WTC11 (cell line): ENCODE measurements at regions not wholly inside any gene's neighbourhood (a gene's known extent, or its start where the extent isn't known, plus 50 kb on each side); places are given as distances from the start of the nearest gene placed in this dataset.

Experiments used
- ATAC-seq: fragments of 200-7000 bp; cut with Tn5 transposase; 2 replicates; pipeline ENCODE4 v1.10.0; 2021; ENCODE audit warnings: mild to moderate bottlenecking, moderate library complexity
- CTCF ChIA-PET: fragments of 300-600 bp; sonication (Branson Sonifier 250); formaldehyde crosslinking; loops from one replicate; lab custom pipeline; 2021; ENCODE audit warnings: antibody characterized with exemption; lab: Charles Lee
- POLR2A ChIA-PET: fragments of 350-600 bp; sonication (Branson Sonifier 250); formaldehyde crosslinking; loops from one replicate; lab custom pipeline; 2021; ENCODE audit warnings: antibody characterized with exemption; lab: Charles Lee
- DNase-seq: peaks from one replicate; pipeline ENCODE4 v3.0.0; 2021; ENCODE audit warnings: low spot score
- H3K27ac Mint-ChIP-seq: 2 replicates; pipeline ENCODE4 v1.8.0; 2021; ENCODE audit warnings: mixed read lengths
- H3K27me3 Mint-ChIP-seq: 2 replicates; pipeline ENCODE4 v1.8.0; 2021; ENCODE audit warnings: low read depth, mild to moderate bottlenecking, moderate library complexity, mixed read lengths
- H3K36me3 Mint-ChIP-seq: 2 replicates; pipeline ENCODE4 v1.8.0; 2021; ENCODE audit warnings: mixed read lengths
- H3K4me1 Mint-ChIP-seq: 2 replicates; pipeline ENCODE4 v1.8.0; 2022; ENCODE audit warnings: mixed read lengths
- H3K4me3 Mint-ChIP-seq: 2 replicates; pipeline ENCODE4 v1.8.0; 2021; ENCODE audit warnings: mild to moderate bottlenecking, moderate library complexity, mixed read lengths
- H3K9me3 Mint-ChIP-seq: 2 replicates; pipeline ENCODE4 v1.8.0; 2021; ENCODE audit warnings: mixed read lengths
- ATF1 ChIP-seq: sonication (generic); formaldehyde crosslinking; IDR thresholded peaks from 2 replicates; pipeline ENCODE4 v1.8.1; 2023; ENCODE audit warnings: mild to moderate bottlenecking, moderate library complexity, missing genetic modification reagents
- ATF2 ChIP-seq: sonication (generic); formaldehyde crosslinking; IDR thresholded peaks from 2 replicates; pipeline ENCODE4 v1.8.1; 2022; ENCODE audit warnings: low read depth, missing genetic modification reagents, borderline replicate concordance
- CBFB ChIP-seq: sonication (generic); formaldehyde crosslinking; IDR thresholded peaks from 2 replicates; pipeline ENCODE4 v1.8.1; 2022; ENCODE audit warnings: mild to moderate bottlenecking, low read depth, missing genetic modification reagents
- EMX1 ChIP-seq: fragments of 250-450 bp; sonication (Bioruptor Pico); IDR thresholded peaks from 2 replicates; pipeline ENCODE4 v1.8.0; 2021; ENCODE audit warnings: mild to moderate bottlenecking
- ESRRA ChIP-seq: sonication (generic); formaldehyde crosslinking; IDR thresholded peaks from 2 replicates; pipeline ENCODE4 v1.8.1; 2022; ENCODE audit warnings: mild to moderate bottlenecking, missing genetic modification reagents, borderline replicate concordance
- FOXP1 ChIP-seq: sonication (generic); formaldehyde crosslinking; IDR thresholded peaks from 2 replicates; pipeline ENCODE4 v1.8.0; 2022; ENCODE audit warnings: missing genetic modification reagents, mild to moderate bottlenecking, moderate library complexity, borderline replicate concordance
- GABPB1 ChIP-seq: sonication (generic); formaldehyde crosslinking; IDR thresholded peaks from 2 replicates; pipeline ENCODE4 v1.8.1; 2023; ENCODE audit warnings: mild to moderate bottlenecking, missing genetic modification reagents
- GTF2I ChIP-seq: fragments of 250-450 bp; sonication (Bioruptor Pico); conservative IDR thresholded peaks from 2 replicates; pipeline ENCODE4 v1.4.0; 2021; ENCODE audit warnings: mild to moderate bottlenecking
- HMGA2 ChIP-seq: fragments of 250-450 bp; sonication (Bioruptor Pico); IDR thresholded peaks from 2 replicates; pipeline ENCODE4 v1.4.0; 2021; ENCODE audit warnings: mild to moderate bottlenecking, moderate library complexity
- IRF1 ChIP-seq: sonication (generic); formaldehyde crosslinking; IDR thresholded peaks from 2 replicates; pipeline ENCODE4 v1.8.0; 2023; ENCODE audit warnings: missing genetic modification reagents
- KAT7 ChIP-seq: sonication (generic); formaldehyde crosslinking; IDR thresholded peaks from 2 replicates; pipeline ENCODE4 v1.8.1; 2023; ENCODE audit warnings: missing genetic modification reagents, mild to moderate bottlenecking, borderline replicate concordance
- MLX ChIP-seq: sonication (generic); formaldehyde crosslinking; IDR thresholded peaks from 2 replicates; pipeline ENCODE4 v1.8.1; 2023; ENCODE audit warnings: mild to moderate bottlenecking, missing genetic modification reagents, moderate library complexity
- RELA ChIP-seq: sonication (generic); formaldehyde crosslinking; IDR thresholded peaks from 2 replicates; pipeline ENCODE4 v1.8.1; 2022; ENCODE audit warnings: missing genetic modification reagents, mild to moderate bottlenecking, borderline replicate concordance
- SMAD4 ChIP-seq: sonication (generic); formaldehyde crosslinking; IDR thresholded peaks from 2 replicates; pipeline ENCODE4 v1.8.0; 2022; ENCODE audit warnings: mild to moderate bottlenecking, missing genetic modification reagents
- TEAD1 ChIP-seq: sonication (generic); formaldehyde crosslinking; IDR thresholded peaks from 2 replicates; pipeline ENCODE4 v1.8.0; 2022; ENCODE audit warnings: mild to moderate bottlenecking, missing genetic modification reagents
- ZBTB21 ChIP-seq: sonication (generic); formaldehyde crosslinking; IDR thresholded peaks from 2 replicates; pipeline ENCODE4 v1.8.1; 2023; ENCODE audit warnings: mild to moderate bottlenecking, missing genetic modification reagents, borderline replicate concordance
- ZNF121 ChIP-seq: sonication (generic); formaldehyde crosslinking; IDR thresholded peaks from 2 replicates; pipeline ENCODE4 v1.8.0; 2023; ENCODE audit warnings: missing genetic modification reagents
- ZNF138 ChIP-seq: sonication (generic); formaldehyde crosslinking; conservative IDR thresholded peaks from 2 replicates; pipeline ENCODE4 v1.8.1; 2022; ENCODE audit warnings: mild to moderate bottlenecking, moderate library complexity, missing genetic modification reagents
- ZNF232 ChIP-seq: sonication (generic); formaldehyde crosslinking; IDR thresholded peaks from 2 replicates; pipeline ENCODE4 v1.8.0; 2022; ENCODE audit warnings: mild to moderate bottlenecking, missing genetic modification reagents
- ZNF317 ChIP-seq: sonication (generic); formaldehyde crosslinking; IDR thresholded peaks from 2 replicates; pipeline ENCODE4 v1.8.1; 2023; ENCODE audit warnings: low read depth, mild to moderate bottlenecking, moderate library complexity, missing genetic modification reagents, borderline replicate concordance
- ZNF396 ChIP-seq: fragments of 250-450 bp; sonication (Bioruptor Pico); IDR thresholded peaks from 2 replicates; pipeline ENCODE4 v1.8.0; 2021; ENCODE audit warnings: mild to moderate bottlenecking, moderate library complexity, borderline replicate concordance
- ZNF512 ChIP-seq: sonication (generic); formaldehyde crosslinking; IDR thresholded peaks from 2 replicates; pipeline ENCODE4 v1.8.1; 2022; ENCODE audit warnings: missing genetic modification reagents, borderline replicate concordance
- TF ChIP-seq, protein P1 (sequence below): sonication (generic); formaldehyde crosslinking; IDR thresholded peaks from 2 replicates; pipeline ENCODE4 v1.8.0; 2023; ENCODE audit warnings: mild to moderate bottlenecking, missing genetic modification reagents
- TF ChIP-seq, protein P2 (sequence below): fragments of 250-450 bp; sonication (Bioruptor Pico); conservative IDR thresholded peaks from 2 replicates; pipeline ENCODE4 v1.9.0; 2021; ENCODE audit warnings: mild to moderate bottlenecking
- TF ChIP-seq, protein P3 (sequence below): fragments of 250-450 bp; sonication (Bioruptor Pico); IDR thresholded peaks from 2 replicates; pipeline ENCODE4 v1.9.0; 2021; ENCODE audit warnings: moderate library complexity, mild to moderate bottlenecking, inconsistent platforms, borderline replicate concordance

DNA sequence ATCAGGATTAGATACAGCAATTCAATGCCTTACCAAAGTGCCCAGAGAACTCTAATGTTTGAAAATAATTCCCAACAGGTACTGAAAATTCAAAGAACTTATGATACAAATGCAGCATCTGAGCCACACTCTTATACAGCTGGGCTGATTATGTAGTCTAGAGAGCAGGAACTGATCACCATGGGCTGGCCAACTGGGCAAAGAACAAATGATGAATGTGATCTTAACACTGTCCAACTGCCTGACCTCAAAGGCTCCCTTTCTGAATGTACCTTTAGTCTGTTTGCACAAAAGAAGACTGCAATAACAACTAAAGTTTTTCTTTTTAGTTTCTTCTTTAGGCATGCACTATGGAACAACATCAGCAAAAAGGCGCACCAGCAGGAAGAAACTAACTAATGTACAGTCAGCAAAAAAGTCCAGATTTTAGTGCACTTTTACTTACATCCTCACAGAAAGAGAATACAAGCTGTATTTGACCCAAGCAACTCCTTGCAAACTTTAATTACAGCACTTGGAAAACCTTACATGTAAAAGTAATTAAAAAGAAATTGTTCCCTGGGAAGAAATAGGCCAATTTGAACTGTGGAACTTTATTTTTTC, 1095.1 kb downstream of the IGSF11 start:
- TF ChIP-seq ATF1 (no peak), MLX (no peak), FOXP1 (CRISPR knock-in tag) (no peak), EMX1 (CRISPR knock-in tag) (no peak), IRF1 (CRISPR knock-in tag) (no peak), TEAD1 (CRISPR knock-in tag) (no peak), ZNF512 (CRISPR knock-in tag) (no peak), GABPB1 (CRISPR knock-in tag) (no peak), ZNF121 (CRISPR knock-in tag) (no peak), GTF2I (CRISPR knock-in tag) (no peak), ZNF396 (no peak), ZBTB21 (CRISPR knock-in tag) (no peak), CBFB (no peak), ZNF138 (CRISPR knock-in tag) (no peak), ESRRA (CRISPR knock-in tag) (no peak)
- TF ChIP-seq, protein P1, sequence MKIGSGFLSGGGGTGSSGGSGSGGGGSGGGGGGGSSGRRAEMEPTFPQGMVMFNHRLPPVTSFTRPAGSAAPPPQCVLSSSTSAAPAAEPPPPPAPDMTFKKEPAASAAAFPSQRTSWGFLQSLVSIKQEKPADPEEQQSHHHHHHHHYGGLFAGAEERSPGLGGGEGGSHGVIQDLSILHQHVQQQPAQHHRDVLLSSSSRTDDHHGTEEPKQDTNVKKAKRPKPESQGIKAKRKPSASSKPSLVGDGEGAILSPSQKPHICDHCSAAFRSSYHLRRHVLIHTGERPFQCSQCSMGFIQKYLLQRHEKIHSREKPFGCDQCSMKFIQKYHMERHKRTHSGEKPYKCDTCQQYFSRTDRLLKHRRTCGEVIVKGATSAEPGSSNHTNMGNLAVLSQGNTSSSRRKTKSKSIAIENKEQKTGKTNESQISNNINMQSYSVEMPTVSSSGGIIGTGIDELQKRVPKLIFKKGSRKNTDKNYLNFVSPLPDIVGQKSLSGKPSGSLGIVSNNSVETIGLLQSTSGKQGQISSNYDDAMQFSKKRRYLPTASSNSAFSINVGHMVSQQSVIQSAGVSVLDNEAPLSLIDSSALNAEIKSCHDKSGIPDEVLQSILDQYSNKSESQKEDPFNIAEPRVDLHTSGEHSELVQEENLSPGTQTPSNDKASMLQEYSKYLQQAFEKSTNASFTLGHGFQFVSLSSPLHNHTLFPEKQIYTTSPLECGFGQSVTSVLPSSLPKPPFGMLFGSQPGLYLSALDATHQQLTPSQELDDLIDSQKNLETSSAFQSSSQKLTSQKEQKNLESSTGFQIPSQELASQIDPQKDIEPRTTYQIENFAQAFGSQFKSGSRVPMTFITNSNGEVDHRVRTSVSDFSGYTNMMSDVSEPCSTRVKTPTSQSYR (CRISPR knock-in tag): no peak
- ATAC-seq (no peak), DNase-seq (no peak)
- Mint-ChIP-seq H3K27me3 (no peaks in the 10 kb centered on the region), H3K4me1 (no peaks in the 10 kb centered on the region), H3K4me3 (no peak overlapping the region), H3K36me3 (no peaks in the 10 kb centered on the region), H3K27ac (no peak overlapping the region), H3K9me3 (peaks cover 7% of the 10 kb centered on the region)
- ChIA-PET POLR2A (no interaction called here), CTCF (no interaction called here)

GRCh38 chr3:117941015-117941414, 1093.6 kb downstream of the IGSF11 start:
- Mint-ChIP-seq H3K4me1 (no peaks in the 10 kb centered on the region), H3K9me3 (peaks cover 7% of the 10 kb centered on the region), H3K4me3 (no peak overlapping the region), H3K27ac (no peak overlapping the region), H3K36me3 (no peaks in the 10 kb centered on the region), H3K27me3 (no peaks in the 10 kb centered on the region)
- ChIA-PET CTCF (no interaction called here), POLR2A (no interaction called here)
- no peak for ATAC-seq
- DNase-seq: no peak
- TF ChIP-seq HMGA2 (CRISPR knock-in tag) (no peak), KAT7 (CRISPR knock-in tag) (no peak), ZNF317 (CRISPR knock-in tag) (no peak), GTF2I (CRISPR knock-in tag) (no peak), TEAD1 (CRISPR knock-in tag) (no peak), ZNF232 (CRISPR knock-in tag) (no peak), SMAD4 (CRISPR knock-in tag) (no peak), ATF2 (CRISPR knock-in tag) (no peak), IRF1 (CRISPR knock-in tag) (no peak), RELA (CRISPR knock-in tag) (no peak)
- TF ChIP-seq, protein P2, sequence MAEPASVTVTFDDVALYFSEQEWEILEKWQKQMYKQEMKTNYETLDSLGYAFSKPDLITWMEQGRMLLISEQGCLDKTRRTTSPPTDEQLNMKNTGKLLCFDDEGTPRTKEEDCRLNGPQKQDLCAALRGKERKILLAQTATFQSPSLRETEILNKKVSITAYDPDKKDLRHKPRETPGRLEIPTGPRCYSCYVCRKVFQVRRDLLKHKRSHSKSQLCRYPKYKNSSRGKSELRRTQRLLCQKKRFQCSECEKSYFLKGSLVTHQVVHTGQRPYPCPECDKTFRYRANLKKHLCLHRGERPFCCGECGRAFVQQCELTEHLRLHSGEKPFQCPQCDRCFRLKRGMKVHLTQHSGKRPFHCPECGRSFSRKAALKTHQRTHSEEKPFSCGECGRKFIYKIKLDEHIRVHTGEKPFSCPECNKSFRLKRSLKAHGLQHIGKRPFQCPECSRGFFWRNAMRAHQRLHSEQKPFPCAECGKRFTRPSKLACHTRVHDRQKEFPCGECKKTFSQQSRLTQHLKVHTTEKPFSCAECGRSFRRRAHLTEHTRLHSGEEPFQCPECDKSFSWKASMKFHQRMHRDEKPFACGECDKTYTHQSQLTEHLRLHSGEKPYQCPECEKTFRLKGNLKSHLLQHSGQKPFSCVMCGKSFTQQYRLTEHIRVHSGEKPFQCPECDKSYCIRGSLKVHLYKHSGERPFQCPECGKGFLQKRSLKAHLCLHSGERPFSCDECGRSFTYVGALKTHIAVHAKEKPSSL (CRISPR knock-in tag): no peak
- TF ChIP-seq, protein P3, sequence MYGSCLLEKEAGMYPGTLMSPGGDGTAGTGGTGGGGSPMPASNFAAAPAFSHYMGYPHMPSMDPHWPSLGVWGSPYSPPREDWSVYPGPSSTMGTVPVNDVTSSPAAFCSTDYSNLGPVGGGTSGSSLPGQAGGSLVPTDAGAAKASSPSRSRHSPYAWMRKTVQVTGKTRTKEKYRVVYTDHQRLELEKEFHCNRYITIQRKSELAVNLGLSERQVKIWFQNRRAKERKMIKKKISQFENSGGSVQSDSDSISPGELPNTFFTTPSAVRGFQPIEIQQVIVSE: no peak
